Endothelial cell of umbilical vein (primary cell): ENCODE measurements at regions not wholly inside any gene's neighbourhood (a gene's known extent, or its start where the extent isn't known, plus 50 kb on each side); places are given as distances from the start of the nearest gene placed in this dataset.

Source experiments
- BruUV-seq: library from RNA; stranded (reverse); fragments of 400-500 nt; replicated peaks from 2 replicates; lab custom pipeline; 2021; lab: Mats Ljungman, UMichigan
- CTCF ChIA-PET: fragments of 300-600, 350-600 bp; sonication (Branson Sonifier 250); formaldehyde crosslinking; loops from one replicate; lab custom pipeline; 2021; ENCODE audit warnings: antibody characterized with exemption, inconsistent platforms; lab: Charles Lee
- POLR2A ChIA-PET: fragments of 300-600, 350-600 bp; sonication (Branson Sonifier 250); formaldehyde crosslinking; loops from one replicate; lab custom pipeline; 2021; ENCODE audit warnings: antibody characterized with exemption, inconsistent platforms; lab: Charles Lee
- DNase-seq: peaks from one replicate; pipeline ENCODE4 v3.0.0-alpha.2; 2011; ENCODE audit warnings: low read depth, low spot score
- FAIRE-seq: peaks from 2 replicates; lab custom pipeline; 2011; peaks lifted over from hg19 to GRCh38; lab: Jason Lieb, UNC
- H2AFZ ChIP-seq: 2 replicates; pipeline ENCODE4 v1.6.0; 2012; ENCODE audit warnings: low read depth, low read length, control low read depth, inconsistent platforms
- H3K27ac ChIP-seq: 2 replicates; pipeline ENCODE4 v1.5.1; 2011; ENCODE audit warnings: low read depth, mild to moderate bottlenecking, control low read depth, low read length, moderate library complexity; ENCODE audit not compliant: insufficient read depth
- H3K27me3 ChIP-seq, 2 experiments: 2 replicates each; pipeline versions ENCODE4 v1.6.0 to v1.6.1; 2011; ENCODE audit warnings: low read length in 2 of 2, mixed read lengths in 1 of 2; ENCODE audit not compliant: control insufficient read depth in 2 of 2, insufficient read depth in 2 of 2
- H3K36me3 ChIP-seq, 2 experiments: 2 replicates in 1 of 2; 3 replicates in 1 of 2; pipeline ENCODE4 v1.5.1; 2011; ENCODE audit warnings: low read length in 2 of 2, mild to moderate bottlenecking in 1 of 2, moderate library complexity in 1 of 2; ENCODE audit not compliant: control insufficient read depth in 2 of 2, insufficient read depth in 2 of 2; ENCODE audit errors: extremely low read depth in 1 of 2
- H3K4me1 ChIP-seq: 3 replicates; pipeline ENCODE4 v1.5.1; 2011; ENCODE audit warnings: mild to moderate bottlenecking, low read length; ENCODE audit not compliant: control insufficient read depth, insufficient read depth; ENCODE audit errors: extremely low read depth
- H3K4me2 ChIP-seq: 2 replicates; pipeline ENCODE4 v1.6.1; 2011; ENCODE audit warnings: low read length, control low read depth, mixed read lengths; ENCODE audit not compliant: insufficient read depth
- H3K4me3 ChIP-seq, 3 experiments: fragments of 200-600 bp in 1 of 3; sonication (generic), shearing (Covaris generic) in 1 of 3; replicated peaks in 1 of 3; 2 replicates each; pipeline ENCODE4 v1.5.1; 2011 to 2016; ENCODE audit warnings: control low read depth in 3 of 3, low read length in 3 of 3, mild to moderate bottlenecking in 2 of 3, inconsistent platforms in 1 of 3, low read depth in 1 of 3, moderate library complexity in 1 of 3; ENCODE audit not compliant: insufficient read depth in 1 of 3
- H3K79me2 ChIP-seq: 2 replicates; pipeline ENCODE4 v1.6.0; 2012; ENCODE audit warnings: low read length, inconsistent platforms; ENCODE audit not compliant: control insufficient read depth, insufficient read depth
- H3K9ac ChIP-seq: replicated peaks from 2 replicates; pipeline ENCODE3; 2011; ENCODE audit warnings: low read length, control low read depth; ENCODE audit not compliant: insufficient read depth; ENCODE audit errors: extremely low read depth
- H3K9me1 ChIP-seq: replicated peaks from 3 replicates; pipeline ENCODE4 v1.6.0; 2011; ENCODE audit warnings: mild to moderate bottlenecking, low read length; ENCODE audit not compliant: control insufficient read depth, insufficient read depth; ENCODE audit errors: extremely low read depth
- H3K9me3 ChIP-seq: replicated peaks from 2 replicates; pipeline ENCODE4 v1.5.1; 2012; ENCODE audit warnings: low read length, inconsistent platforms; ENCODE audit not compliant: control insufficient read depth, insufficient read depth
- H4K20me1 ChIP-seq: replicated peaks from 2 replicates; pipeline ENCODE3; 2011; ENCODE audit warnings: mild to moderate bottlenecking, low read length; ENCODE audit not compliant: control insufficient read depth, insufficient read depth; ENCODE audit errors: extremely low read depth
- EZH2 ChIP-seq: IDR thresholded peaks from 2 replicates; pipeline ENCODE4 v1.6.1; 2012; ENCODE audit warnings: borderline replicate concordance, low read depth, mild to moderate bottlenecking, moderate library complexity, low read length, inconsistent platforms; ENCODE audit not compliant: severe bottlenecking
- FOS ChIP-seq: IDR thresholded peaks from 2 replicates; pipeline ENCODE4 v1.6.1; 2011; ENCODE audit warnings: mild to moderate bottlenecking, low read length, moderate library complexity, borderline replicate concordance; ENCODE audit not compliant: insufficient read depth
- GATA2 ChIP-seq: IDR thresholded peaks from 2 replicates; pipeline ENCODE4 v1.7.0; 2011; ENCODE audit warnings: low read depth, mild to moderate bottlenecking, moderate library complexity, mixed read lengths, low read length; ENCODE audit not compliant: insufficient read length, insufficient read depth
- JUN ChIP-seq: IDR thresholded peaks from 2 replicates; pipeline ENCODE4 v1.6.1; 2011; ENCODE audit warnings: borderline replicate concordance, low read depth; ENCODE audit not compliant: insufficient read length, insufficient read depth
- MYC ChIP-seq: IDR thresholded peaks from one replicate; pipeline ENCODE4 v1.6.1; 2011; ENCODE audit warnings: mild to moderate bottlenecking, low read depth, low read length
- POLR2A ChIP-seq: IDR thresholded peaks from 2 replicates; pipeline ENCODE4 v1.6.1; 2012; ENCODE audit warnings: low read depth, mild to moderate bottlenecking, control low read depth, low read length
- POLR2AphosphoS5 ChIP-seq: IDR thresholded peaks from 2 replicates; pipeline ENCODE4 v1.6.1; 2012; ENCODE audit warnings: low read depth, mild to moderate bottlenecking, control low read depth, low read length, moderate library complexity; ENCODE audit not compliant: insufficient read depth
- dilution Hi-C: fragments of 300-500 bp; cut with MboI; formaldehyde crosslinking; loops from one replicate; pipeline ENCODE4 v1.15.0; 2019; ENCODE audit warnings: low sequenced_read_pairs; ENCODE audit not compliant: extremely low pct_ligation_motif_present
- intact Hi-C: fragments of 100-400 bp; cut with micrococcal nuclease; formaldehyde crosslinking; loops from one replicate; pipeline ENCODE4 v1.10.0; 2022
- TF ChIP-seq, protein P1 (sequence below), 2 donors: IDR thresholded peaks; 1 replicate in 1 of 2; 2 replicates in 1 of 2; pipeline ENCODE4 v1.5.1; 2011; ENCODE audit warnings: low read length in 2 of 2, mild to moderate bottlenecking in 2 of 2, moderate library complexity in 2 of 2, control low read depth in 1 of 2, inconsistent platforms in 1 of 2, low read depth in 1 of 2; ENCODE audit not compliant: insufficient read depth in 1 of 2; ENCODE audit errors: extremely low read depth in 1 of 2
- TF ChIP-seq, protein P2 (sequence below): IDR thresholded peaks from 2 replicates; pipeline ENCODE4 v1.6.1; 2011; ENCODE audit not compliant: insufficient read depth, insufficient read length

DNA sequence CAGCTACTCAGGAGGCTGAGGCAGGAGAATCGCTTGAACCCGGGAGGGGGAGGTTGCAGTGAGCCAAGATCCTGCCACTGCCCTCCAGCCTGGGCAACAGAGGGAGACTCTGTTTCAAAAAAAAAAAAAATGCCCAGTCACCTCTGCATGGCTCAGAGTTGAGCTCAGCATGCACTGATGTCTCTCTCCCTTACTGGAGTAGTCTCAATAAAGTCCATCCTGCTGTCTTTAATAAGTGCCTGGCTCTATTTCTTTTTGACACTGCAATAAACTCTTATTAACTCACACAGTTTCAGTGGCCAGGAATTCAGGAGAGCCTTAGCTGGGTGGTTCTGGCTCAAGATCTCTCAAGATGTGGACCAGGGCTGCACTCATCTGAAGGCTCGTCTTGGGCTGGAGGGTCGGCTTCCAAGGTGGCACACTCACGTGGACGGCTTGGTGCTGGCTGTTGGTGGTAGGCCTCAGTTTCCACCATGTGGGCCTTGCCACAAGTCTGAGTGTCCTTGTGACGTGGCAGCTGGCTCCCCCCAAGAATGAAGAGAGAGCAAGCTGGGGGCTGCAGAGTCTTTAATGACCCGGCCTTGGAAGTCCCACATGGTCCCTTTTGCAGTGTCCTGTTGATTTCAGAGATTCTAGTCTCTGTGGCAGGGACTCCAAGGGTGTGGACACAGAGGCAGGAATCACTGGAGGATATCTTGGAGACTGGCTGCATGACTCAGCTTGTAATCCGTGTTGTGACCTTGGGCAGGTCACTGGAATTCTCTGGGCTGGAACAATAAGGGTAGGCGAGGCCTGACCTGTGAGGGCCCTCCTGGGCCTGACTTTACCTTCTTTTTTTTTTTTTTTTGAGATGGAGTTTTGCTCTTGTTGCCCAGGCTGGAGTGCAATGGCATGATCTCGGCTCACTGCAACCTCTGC lies 85.9 kb upstream of the KMT2C start:
- dilution Hi-C loops (no loop called here), intact Hi-C loops (no loop called here)
- Histone ChIP-seq H3K4me2 (no peak overlapping the region), H3K27me3 (no peaks in the 10 kb centered on the region), H3K9me3 (no peaks in the 10 kb centered on the region), H4K20me1 (no peaks in the 10 kb centered on the region), H3K4me3 (no peak overlapping the region), H3K9ac (no peak overlapping the region), H3K9me1 (no peaks in the 10 kb centered on the region), H3K27ac (no peak overlapping the region), H3K36me3 (no peaks in the 10 kb centered on the region), H2AFZ (no peak overlapping the region), H3K4me1 (no peaks in the 10 kb centered on the region), H3K79me2 (no peaks in the 10 kb centered on the region)
- FAIRE-seq (no peak), DNase-seq (no peak)
- TF ChIP-seq MYC = no peak
- no peak for TF ChIP-seq GATA2
- TF ChIP-seq, protein P1, sequence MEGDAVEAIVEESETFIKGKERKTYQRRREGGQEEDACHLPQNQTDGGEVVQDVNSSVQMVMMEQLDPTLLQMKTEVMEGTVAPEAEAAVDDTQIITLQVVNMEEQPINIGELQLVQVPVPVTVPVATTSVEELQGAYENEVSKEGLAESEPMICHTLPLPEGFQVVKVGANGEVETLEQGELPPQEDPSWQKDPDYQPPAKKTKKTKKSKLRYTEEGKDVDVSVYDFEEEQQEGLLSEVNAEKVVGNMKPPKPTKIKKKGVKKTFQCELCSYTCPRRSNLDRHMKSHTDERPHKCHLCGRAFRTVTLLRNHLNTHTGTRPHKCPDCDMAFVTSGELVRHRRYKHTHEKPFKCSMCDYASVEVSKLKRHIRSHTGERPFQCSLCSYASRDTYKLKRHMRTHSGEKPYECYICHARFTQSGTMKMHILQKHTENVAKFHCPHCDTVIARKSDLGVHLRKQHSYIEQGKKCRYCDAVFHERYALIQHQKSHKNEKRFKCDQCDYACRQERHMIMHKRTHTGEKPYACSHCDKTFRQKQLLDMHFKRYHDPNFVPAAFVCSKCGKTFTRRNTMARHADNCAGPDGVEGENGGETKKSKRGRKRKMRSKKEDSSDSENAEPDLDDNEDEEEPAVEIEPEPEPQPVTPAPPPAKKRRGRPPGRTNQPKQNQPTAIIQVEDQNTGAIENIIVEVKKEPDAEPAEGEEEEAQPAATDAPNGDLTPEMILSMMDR (IDR thresholded peaks at IDR 0.05; ENCODE audit: extremely low read depth in 1 of 2, insufficient read depth in 1 of 2, low read depth in 1 of 2, low read length in 2 of 2) = no peak
- no peak for TF ChIP-seq POLR2AphosphoS5
- TF ChIP-seq FOS = no peak
- no peak for TF ChIP-seq POLR2A
- TF ChIP-seq EZH2 = no peak
- TF ChIP-seq, protein P2, sequence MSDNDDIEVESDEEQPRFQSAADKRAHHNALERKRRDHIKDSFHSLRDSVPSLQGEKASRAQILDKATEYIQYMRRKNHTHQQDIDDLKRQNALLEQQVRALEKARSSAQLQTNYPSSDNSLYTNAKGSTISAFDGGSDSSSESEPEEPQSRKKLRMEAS = no peak
- TF ChIP-seq JUN = no peak
- BruUV-seq = no TSS peak
- ChIA-PET CTCF (interaction anchor here (0.7 to 1.5 kb wide), 2 partner anchors 9 to 776 kb away, joined by 3 to 4 read pairs; no protein-coding TSS in a partner anchor), POLR2A (no interaction called here)
